Liver (tissue), 3 donors: ENCODE measurements at regions not wholly inside any gene's neighbourhood (a gene's known extent, or its start where the extent isn't known, plus 50 kb on each side); places are given as distances from the start of the nearest gene placed in this dataset.
"Not testable (repeated sequence)": the region's sequence is repeated elsewhere in the genome, so short reads cannot be mapped to it uniquely, and the experiment has no call there.

ENCODE experiments used
- CTCF ChIP-seq: fragments of 150-350 bp; IDR thresholded peaks from 2 replicates; pipeline ENCODE4 v1.5.1; 2017; ENCODE audit warnings: improper control_type of control experiment, low read depth, low read length; ENCODE audit not compliant: missing input control
- HNF4G ChIP-seq: IDR thresholded peaks from 2 replicates; pipeline ENCODE4 v1.6.1; 2016; ENCODE audit warnings: antibody characterized with exemption
- REST ChIP-seq: IDR thresholded peaks from 2 replicates; pipeline ENCODE4 v1.6.1; 2016; ENCODE audit warnings: antibody characterized with exemption, mild to moderate bottlenecking
- SP1 ChIP-seq: IDR thresholded peaks from 2 replicates; pipeline ENCODE4 v1.6.1; 2018; ENCODE audit warnings: antibody characterized with exemption, mild to moderate bottlenecking
- donor health status: healthy.
- donor health status: healthy.

GRCh38 chr2:12569510-12569909, 147.2 kb upstream of the TRIB2 start:
- not testable (repeated sequence) for TF ChIP-seq HNF4G, REST, CTCF, SP1
